ENCODE measurements at regions not wholly inside any gene's neighbourhood (a gene's known extent, or its start where the extent isn't known, plus 50 kb on each side); places are given as distances from the start of the nearest gene placed in this dataset.
"Not testable (repeated sequence)": the region's sequence is repeated elsewhere in the genome, so short reads cannot be mapped to it uniquely, and the experiment has no call there.

- not testable (repeated sequence) for DNase-seq (ENCODE audit: low spot score)
Measured at GRCh38 chr19:27419217-27419616, 1793.7 kb downstream of the UQCRFS1 start.

- DNase-seq (ENCODE audit: low spot score), result no peak
Measured at GRCh38 chr19:27393591-27393990, 1819.4 kb downstream of the UQCRFS1 start.

- peak; percentile 71 for DNase-seq (ENCODE audit: low spot score)
Measured at GRCh38 chr19:27392027-27392632, 1820.8 kb downstream of the UQCRFS1 start.

- DNase-seq (ENCODE audit: low spot score), result not testable (repeated sequence)
Measured at GRCh38 chr19:27379306-27379705, 1833.6 kb downstream of the UQCRFS1 start.

- DNase-seq (ENCODE audit: low spot score), result not testable (repeated sequence)
Measured at GRCh38 chr19:27369603-27370002, 1843.3 kb downstream of the UQCRFS1 start.

- not testable (repeated sequence) for DNase-seq (ENCODE audit: low spot score)
Measured at GRCh38 chr19:27362438-27362837, 1850.5 kb downstream of the UQCRFS1 start.

- DNase-seq (ENCODE audit: low spot score), result not testable (repeated sequence)
Measured at GRCh38 chr19:27355581-27355980, 1857.4 kb downstream of the UQCRFS1 start.

All from mesenteric fat pad (tissue), 1 donor.